Nephron (organoid): ENCODE measurements at regions not wholly inside any gene's neighbourhood (a gene's known extent, or its start where the extent isn't known, plus 50 kb on each side); places are given as distances from the start of the nearest gene placed in this dataset.
"Not testable (repeated sequence)": the region's sequence is repeated elsewhere in the genome, so short reads cannot be mapped to it uniquely, and the experiment has no call there.

Source experiments
- H3K27ac Mint-ChIP-seq, 3 experiments: 2 replicates each; pipeline ENCODE4 v1.8.0; 2020; ENCODE audit warnings: mixed read lengths in 3 of 3, mild to moderate bottlenecking in 2 of 3, moderate library complexity in 1 of 3
- H3K27me3 Mint-ChIP-seq: 2 replicates; pipeline ENCODE4 v1.8.0; 2021; ENCODE audit warnings: low read depth, mild to moderate bottlenecking, moderate library complexity, mixed read lengths
- H3K36me3 Mint-ChIP-seq: 2 replicates; pipeline ENCODE4 v1.8.0; 2020; ENCODE audit warnings: low read depth, mixed read lengths
- H3K4me1 Mint-ChIP-seq: 2 replicates; pipeline ENCODE4 v1.8.0; 2020; ENCODE audit warnings: mixed read lengths
- H3K4me3 Mint-ChIP-seq, 3 experiments: 2 replicates each; pipeline ENCODE4 v1.8.0; 2020; ENCODE audit warnings: mild to moderate bottlenecking in 3 of 3, mixed read lengths in 3 of 3, moderate library complexity in 2 of 3
- H3K9me3 Mint-ChIP-seq: 2 replicates; pipeline ENCODE4 v1.8.0; 2020; ENCODE audit warnings: mixed read lengths
- TF ChIP-seq, protein P1 (sequence below), 3 experiments: fragments of 200-600 bp; sonication (generic); IDR thresholded peaks; one replicate each; pipeline ENCODE4 v1.5.0; 2021; ENCODE audit warnings: antibody characterized with exemption in 3 of 3; ENCODE audit not compliant: unreplicated experiment in 3 of 3

DNA sequence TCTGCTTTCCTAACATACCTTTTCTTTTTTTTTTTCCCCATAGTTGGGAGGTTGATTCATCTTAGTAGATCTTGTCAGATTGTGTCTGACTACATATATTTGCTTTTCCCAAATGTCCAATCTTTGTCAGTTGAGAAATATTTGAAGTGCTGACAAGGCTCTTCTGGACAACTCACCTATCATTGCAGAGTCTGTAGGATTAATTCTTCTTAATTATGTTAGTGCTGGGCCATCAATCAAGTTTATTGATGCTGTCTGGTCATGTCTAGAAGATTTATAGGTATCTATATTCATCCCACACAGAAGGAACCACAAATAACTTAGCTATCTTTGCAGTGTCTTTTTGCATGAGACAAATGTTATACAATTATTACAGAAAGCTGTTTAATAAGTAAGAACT lies 310.6 kb downstream of the ACTR3B start:
- Mint-ChIP-seq H3K36me3 (peaks cover 4% of the 10 kb centered on the region), H3K4me3 (no peak overlapping the region), H3K9me3 (no peaks in the 10 kb centered on the region), H3K4me1 (peaks cover 5% of the 10 kb centered on the region), H3K27me3 (no peaks in the 10 kb centered on the region), H3K27ac (peak overlapping the region in 2 of 3 experiments; percentile 19 to 99)
- TF ChIP-seq, protein P1, sequence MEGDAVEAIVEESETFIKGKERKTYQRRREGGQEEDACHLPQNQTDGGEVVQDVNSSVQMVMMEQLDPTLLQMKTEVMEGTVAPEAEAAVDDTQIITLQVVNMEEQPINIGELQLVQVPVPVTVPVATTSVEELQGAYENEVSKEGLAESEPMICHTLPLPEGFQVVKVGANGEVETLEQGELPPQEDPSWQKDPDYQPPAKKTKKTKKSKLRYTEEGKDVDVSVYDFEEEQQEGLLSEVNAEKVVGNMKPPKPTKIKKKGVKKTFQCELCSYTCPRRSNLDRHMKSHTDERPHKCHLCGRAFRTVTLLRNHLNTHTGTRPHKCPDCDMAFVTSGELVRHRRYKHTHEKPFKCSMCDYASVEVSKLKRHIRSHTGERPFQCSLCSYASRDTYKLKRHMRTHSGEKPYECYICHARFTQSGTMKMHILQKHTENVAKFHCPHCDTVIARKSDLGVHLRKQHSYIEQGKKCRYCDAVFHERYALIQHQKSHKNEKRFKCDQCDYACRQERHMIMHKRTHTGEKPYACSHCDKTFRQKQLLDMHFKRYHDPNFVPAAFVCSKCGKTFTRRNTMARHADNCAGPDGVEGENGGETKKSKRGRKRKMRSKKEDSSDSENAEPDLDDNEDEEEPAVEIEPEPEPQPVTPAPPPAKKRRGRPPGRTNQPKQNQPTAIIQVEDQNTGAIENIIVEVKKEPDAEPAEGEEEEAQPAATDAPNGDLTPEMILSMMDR (IDR thresholded peaks at IDR 0.05; ENCODE audit: unreplicated experiment in 3 of 3) = no peak

DNA sequence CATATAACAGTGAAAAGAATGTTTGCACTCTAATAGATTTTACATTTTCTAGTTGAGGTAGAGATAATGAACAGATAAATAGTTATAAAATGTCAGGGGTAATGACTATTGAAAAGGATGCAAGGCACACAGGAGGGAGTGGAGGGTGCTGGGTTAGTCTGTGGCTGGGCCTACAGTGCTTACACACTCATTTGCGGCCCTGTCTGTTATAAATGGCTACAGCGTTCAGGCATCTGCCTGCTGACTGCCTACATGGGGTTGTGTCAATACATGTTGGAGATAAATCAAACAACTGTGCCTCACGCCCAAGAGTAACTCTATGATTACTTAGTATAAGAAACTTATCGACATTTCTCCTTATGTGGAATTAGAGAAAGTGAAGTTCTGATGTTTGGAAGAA lies 313.3 kb downstream of the ACTR3B start:
- Mint-ChIP-seq H3K27me3 (peaks cover under 1% of the 10 kb centered on the region), H3K27ac (peak overlapping the region in 2 of 3 experiments; percentile 3 to 96), H3K9me3 (no peaks in the 10 kb centered on the region), H3K36me3 (peaks cover 4% of the 10 kb centered on the region), H3K4me3 (peak overlapping the region in 1 of 3 experiments; percentile 26), H3K4me1 (peaks cover 5% of the 10 kb centered on the region)
- TF ChIP-seq, protein P1 (IDR thresholded peaks at IDR 0.05; ENCODE audit: unreplicated experiment in 3 of 3) = no peak

DNA sequence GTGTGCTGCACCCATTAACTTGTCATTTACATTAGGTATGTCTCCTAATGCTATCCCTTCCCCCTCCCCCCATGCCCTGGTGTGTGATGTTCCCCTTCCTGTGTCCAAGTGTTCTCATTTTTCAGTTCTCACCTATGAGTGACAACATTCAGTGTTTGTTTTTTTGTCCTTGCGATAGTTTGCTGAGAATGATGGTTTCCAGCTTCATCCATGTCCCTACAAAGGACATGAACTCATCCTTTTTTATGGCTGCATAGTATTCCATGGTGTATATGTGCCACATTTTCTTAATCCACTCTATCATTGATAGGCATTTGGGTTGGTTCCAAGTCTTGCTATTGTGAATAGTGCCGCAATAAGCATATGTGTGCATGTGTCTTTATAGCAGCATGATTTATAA lies 316.7 kb downstream of the ACTR3B start:
- H3K9me3 Mint-ChIP-seq, H3K27me3 Mint-ChIP-seq, H3K36me3 Mint-ChIP-seq, H3K4me3 Mint-ChIP-seq, H3K4me1 Mint-ChIP-seq: not testable (repeated sequence)
- peak overlapping the region in 1 of 3 experiments; percentile 68 for H3K27ac Mint-ChIP-seq

DNA sequence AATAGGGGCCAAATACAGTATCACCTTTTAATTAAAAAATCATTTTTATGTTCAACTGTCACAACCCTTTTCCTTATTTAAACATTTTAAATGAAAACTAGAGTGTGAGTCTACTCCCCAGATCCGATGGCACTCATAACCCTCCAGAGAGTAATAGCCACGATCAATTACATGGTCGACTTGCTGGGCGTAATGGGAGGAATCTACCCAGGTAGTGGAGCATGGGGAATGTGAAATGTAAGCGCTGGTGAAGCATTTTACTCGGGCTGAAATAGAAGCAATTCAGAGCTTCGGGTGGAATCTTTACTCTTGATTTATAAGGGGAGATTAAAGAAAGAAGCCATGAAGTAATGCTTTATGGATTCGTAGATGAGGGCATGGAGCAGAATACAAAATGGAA lies 321.9 kb downstream of the ACTR3B start:
- Mint-ChIP-seq H3K27ac (peak overlapping the region in 1 of 3 experiments; percentile 92), H3K9me3 (no peaks in the 10 kb centered on the region), H3K36me3 (peaks cover 3% of the 10 kb centered on the region), H3K27me3 (peaks cover 5% of the 10 kb centered on the region), H3K4me1 (no peaks in the 10 kb centered on the region), H3K4me3 (no peak overlapping the region)
- TF ChIP-seq, protein P1 (IDR thresholded peaks at IDR 0.05; ENCODE audit: unreplicated experiment in 3 of 3) = no peak

DNA sequence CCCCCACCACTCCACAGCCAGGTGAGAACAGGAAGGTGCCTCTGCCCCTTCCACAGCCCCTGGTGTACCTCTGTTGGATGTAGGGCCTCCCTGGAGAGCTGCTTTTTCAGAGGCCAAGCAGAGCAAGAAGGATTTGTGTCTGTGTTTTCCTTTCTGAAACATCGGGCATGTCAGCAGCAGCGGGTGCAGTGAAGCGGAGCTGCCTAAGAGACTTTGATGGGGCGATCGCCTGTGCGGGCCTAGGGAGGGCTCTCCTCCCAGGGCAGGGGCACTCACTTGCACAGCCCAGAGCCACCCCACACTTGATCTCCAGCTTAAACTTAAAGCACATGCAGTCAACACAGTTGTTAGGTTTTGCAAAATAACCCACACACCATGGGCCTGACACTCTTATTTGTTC lies 324.7 kb downstream of the ACTR3B start:
- Mint-ChIP-seq H3K4me1 (no peaks in the 10 kb centered on the region), H3K27me3 (no peaks in the 10 kb centered on the region), H3K4me3 (no peak overlapping the region), H3K27ac (peak overlapping the region in 1 of 3 experiments; percentile 62), H3K9me3 (no peaks in the 10 kb centered on the region), H3K36me3 (peaks cover 3% of the 10 kb centered on the region)
- TF ChIP-seq, protein P1 (IDR thresholded peaks at IDR 0.05; ENCODE audit: unreplicated experiment in 3 of 3) = no peak

DNA sequence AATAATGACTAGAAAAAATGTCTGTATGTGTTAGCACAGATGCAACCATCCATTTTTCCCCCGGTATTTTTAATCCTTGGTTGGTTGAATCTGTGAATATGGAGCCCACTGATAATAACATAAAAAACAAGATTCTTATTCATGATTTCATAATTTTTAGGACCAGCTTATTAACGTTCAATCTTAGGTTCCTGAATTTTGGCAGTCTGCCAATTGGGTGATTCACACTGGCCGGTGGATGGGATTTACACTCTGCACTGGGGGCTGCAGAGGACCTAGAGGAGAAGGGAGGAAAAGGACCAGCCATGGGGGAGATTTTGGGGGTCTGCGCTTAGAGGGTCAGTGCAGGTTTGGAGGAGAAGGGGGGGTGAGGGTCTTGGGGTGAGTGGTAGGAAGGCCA lies 327.9 kb downstream of the ACTR3B start:
- Mint-ChIP-seq H3K27me3 (no peaks in the 10 kb centered on the region), H3K27ac (no peak overlapping the region), H3K4me1 (no peaks in the 10 kb centered on the region), H3K36me3 (peaks cover 9% of the 10 kb centered on the region), H3K9me3 (no peaks in the 10 kb centered on the region), H3K4me3 (no peak overlapping the region)
- TF ChIP-seq, protein P1 (IDR thresholded peaks at IDR 0.05; ENCODE audit: unreplicated experiment in 3 of 3) = no peak
